Gastroesophageal sphincter (tissue), 4 donors: ENCODE measurements at regions not wholly inside any gene's neighbourhood (a gene's known extent, or its start where the extent isn't known, plus 50 kb on each side); places are given as distances from the start of the nearest gene placed in this dataset.

Source experiments
- ATAC-seq: fragments of 150-250 bp; one replicate; pipeline ENCODE4 v1.9.1; 2016; ENCODE audit warnings: mild to moderate bottlenecking, moderate library complexity
- H3K27ac ChIP-seq, 4 donors: fragments of 200-600 bp; sonication (generic) in 3 of 4; 1 replicate in 3 of 4; 2 replicates in 1 of 4; pipeline ENCODE4 v1.5.1; 2016 to 2019
- H3K27me3 ChIP-seq: fragments of 200-600 bp; sonication (generic); one replicate; pipeline ENCODE4 v1.5.1; 2019
- H3K36me3 ChIP-seq, 2 donors: fragments of 200-600 bp; sonication (generic); one replicate each; pipeline ENCODE4 v1.5.1; 2019; ENCODE audit warnings: control low read depth in 1 of 2
- H3K4me1 ChIP-seq, 3 donors: fragments of 200-600 bp; sonication (generic); 1 replicate in 2 of 3; 2 replicates in 1 of 3; pipeline ENCODE4 v1.5.1; 2016 to 2019; ENCODE audit warnings: control low read depth in 2 of 3
- H3K4me3 ChIP-seq, 2 donors: fragments of 200-600 bp; sonication (generic); one replicate each; pipeline ENCODE4 v1.5.1; 2019; ENCODE audit warnings: mild to moderate bottlenecking in 1 of 2, moderate library complexity in 1 of 2
- H3K9me3 ChIP-seq, 3 donors: fragments of 200-600 bp; sonication (generic); one replicate each; pipeline ENCODE4 v1.5.1; 2017 to 2019; ENCODE audit warnings: control low read depth in 2 of 3
- CTCF ChIP-seq, 4 experiments: fragments of 200-600 bp in 2 of 4; fragments of 450-650 bp in 2 of 4; sonication (generic) in 1 of 4; IDR thresholded peaks; one replicate each; pipeline ENCODE4 v1.5.1; 2017 to 2019; ENCODE audit warnings: antibody characterized with exemption in 4 of 4, mild to moderate bottlenecking in 2 of 4, moderate library complexity in 2 of 4
- EP300 ChIP-seq: sonication (generic); formaldehyde crosslinking; IDR thresholded peaks from one replicate; pipeline ENCODE4 v1.6.1; 2017; ENCODE audit warnings: antibody characterized with exemption, mild to moderate bottlenecking
- POLR2A ChIP-seq, 2 donors: fragments of 450-650 bp; IDR thresholded peaks; one replicate each; pipeline ENCODE4 v1.6.1; 2017; ENCODE audit warnings: antibody characterized with exemption in 2 of 2, mild to moderate bottlenecking in 2 of 2, moderate library complexity in 1 of 2
- POLR2AphosphoS5 ChIP-seq: sonication (generic); formaldehyde crosslinking; IDR thresholded peaks from one replicate; pipeline ENCODE4 v1.6.1; 2017; ENCODE audit warnings: antibody characterized with exemption
- WGBS, 2 donors: methylation state at CpG; one replicate each; pipeline ENCODE4 v1.1.5; 2018; ENCODE audit warnings: low coverage in 1 of 2; 5-methylcytosine and 5-hydroxymethylcytosine counted together

- no peak overlapping the region for H3K27ac ChIP-seq
- no peaks in the 10 kb centered on the region for H3K4me1 ChIP-seq
- H3K4me3 ChIP-seq, result no peak overlapping the region
- ATAC-seq, result no peak
- WGBS, 2 donors, result 65 to 67% methylated on average over 1 of the region's 1 CpG
- no peaks in the 10 kb centered on the region for H3K36me3 ChIP-seq
- TF ChIP-seq CTCF (IDR thresholded peaks at IDR 0.05) (no peak), POLR2A (IDR thresholded peaks at IDR 0.05) (no peak), EP300 (no peak), POLR2AphosphoS5 (no peak)
- H3K27me3 ChIP-seq, result no peaks in the 10 kb centered on the region
- H3K9me3 ChIP-seq, result no peaks in the 10 kb centered on the region
These were observed 1243.7 kb upstream of the PCDH9 start for GRCh38 chr13:68473834-68474326.

GRCh38 chr13:68467160-68467559 lies 1237.0 kb upstream of the PCDH9 start:
- no peaks in the 10 kb centered on the region for H3K27me3 ChIP-seq
- no peaks in the 10 kb centered on the region for H3K4me1 ChIP-seq
- no peak overlapping the region for H3K27ac ChIP-seq
- no peaks in the 10 kb centered on the region for H3K9me3 ChIP-seq
- no peaks in the 10 kb centered on the region for H3K36me3 ChIP-seq
- TF ChIP-seq POLR2A (IDR thresholded peaks at IDR 0.05), result no peak
- no peak for TF ChIP-seq CTCF (IDR thresholded peaks at IDR 0.05)
- TF ChIP-seq POLR2AphosphoS5, result no peak
- TF ChIP-seq EP300, result no peak
- no peak overlapping the region for H3K4me3 ChIP-seq
- ATAC-seq, result no peak
- 65 to 75% methylated on average over 4 of the region's 4 CpGs for WGBS, 2 donors

GRCh38 chr13:68440874-68441273 lies 1210.7 kb upstream of the PCDH9 start:
- Histone ChIP-seq H3K27ac (no peak overlapping the region), H3K36me3 (no peaks in the 10 kb centered on the region), H3K4me3 (no peak overlapping the region), H3K9me3 (no peaks in the 10 kb centered on the region), H3K27me3 (no peaks in the 10 kb centered on the region), H3K4me1 (no peaks in the 10 kb centered on the region)
- TF ChIP-seq POLR2A (IDR thresholded peaks at IDR 0.05), result no peak
- no peak for TF ChIP-seq EP300
- TF ChIP-seq POLR2AphosphoS5, result no peak
- no peak for TF ChIP-seq CTCF (IDR thresholded peaks at IDR 0.05)
- ATAC-seq, result no peak

- ATAC-seq, result no peak
- Histone ChIP-seq H3K4me1 (no peaks in the 10 kb centered on the region), H3K36me3 (no peaks in the 10 kb centered on the region), H3K4me3 (no peak overlapping the region), H3K9me3 (no peaks in the 10 kb centered on the region), H3K27me3 (no peaks in the 10 kb centered on the region), H3K27ac (no peak overlapping the region)
- WGBS, 2 donors, result 11 to 14% methylated on average over 1 of the region's 1 CpG
- no peak for TF ChIP-seq EP300
- TF ChIP-seq CTCF (IDR thresholded peaks at IDR 0.05), result no peak
- TF ChIP-seq POLR2AphosphoS5, result no peak
- no peak for TF ChIP-seq POLR2A (IDR thresholded peaks at IDR 0.05)
These were observed 1209.7 kb upstream of the PCDH9 start for GRCh38 chr13:68439817-68440216.

GRCh38 chr13:68428292-68428691 lies 1198.2 kb upstream of the PCDH9 start:
- 81 to 94% methylated on average over 3 to 4 of the region's 4 CpGs for WGBS, 2 donors
- no peak for ATAC-seq
- no peak overlapping the region for H3K4me3 ChIP-seq
- no peaks in the 10 kb centered on the region for H3K4me1 ChIP-seq
- no peaks in the 10 kb centered on the region for H3K27me3 ChIP-seq
- TF ChIP-seq POLR2AphosphoS5 (no peak), CTCF (IDR thresholded peaks at IDR 0.05) (no peak), EP300 (no peak), POLR2A (IDR thresholded peaks at IDR 0.05) (no peak)
- H3K9me3 ChIP-seq, result no peaks in the 10 kb centered on the region
- no peak overlapping the region for H3K27ac ChIP-seq
- no peaks in the 10 kb centered on the region for H3K36me3 ChIP-seq
